Endothelial cell of umbilical vein (primary cell): ENCODE measurements at regions not wholly inside any gene's neighbourhood (a gene's known extent, or its start where the extent isn't known, plus 50 kb on each side); places are given as distances from the start of the nearest gene placed in this dataset.

ENCODE experiments used
- BruUV-seq: library from RNA; stranded (reverse); fragments of 400-500 nt; replicated peaks from 2 replicates; lab custom pipeline; 2021; lab: Mats Ljungman, UMichigan
- CTCF ChIA-PET: fragments of 300-600, 350-600 bp; sonication (Branson Sonifier 250); formaldehyde crosslinking; loops from one replicate; lab custom pipeline; 2021; ENCODE audit warnings: antibody characterized with exemption, inconsistent platforms; lab: Charles Lee
- POLR2A ChIA-PET: fragments of 300-600, 350-600 bp; sonication (Branson Sonifier 250); formaldehyde crosslinking; loops from one replicate; lab custom pipeline; 2021; ENCODE audit warnings: antibody characterized with exemption, inconsistent platforms; lab: Charles Lee
- DNase-seq: peaks from one replicate; pipeline ENCODE4 v3.0.0-alpha.2; 2011; ENCODE audit warnings: low read depth, low spot score
- FAIRE-seq: peaks from 2 replicates; lab custom pipeline; 2011; peaks lifted over from hg19 to GRCh38; lab: Jason Lieb, UNC
- H2AFZ ChIP-seq: 2 replicates; pipeline ENCODE4 v1.6.0; 2012; ENCODE audit warnings: low read depth, low read length, control low read depth, inconsistent platforms
- H3K27ac ChIP-seq: 2 replicates; pipeline ENCODE4 v1.5.1; 2011; ENCODE audit warnings: low read depth, mild to moderate bottlenecking, control low read depth, low read length, moderate library complexity; ENCODE audit not compliant: insufficient read depth
- H3K27me3 ChIP-seq, 2 experiments: 2 replicates each; pipeline versions ENCODE4 v1.6.0 to v1.6.1; 2011; ENCODE audit warnings: low read length in 2 of 2, mixed read lengths in 1 of 2; ENCODE audit not compliant: control insufficient read depth in 2 of 2, insufficient read depth in 2 of 2
- H3K36me3 ChIP-seq, 2 experiments: 2 replicates in 1 of 2; 3 replicates in 1 of 2; pipeline ENCODE4 v1.5.1; 2011; ENCODE audit warnings: low read length in 2 of 2, mild to moderate bottlenecking in 1 of 2, moderate library complexity in 1 of 2; ENCODE audit not compliant: control insufficient read depth in 2 of 2, insufficient read depth in 2 of 2; ENCODE audit errors: extremely low read depth in 1 of 2
- H3K4me1 ChIP-seq: 3 replicates; pipeline ENCODE4 v1.5.1; 2011; ENCODE audit warnings: mild to moderate bottlenecking, low read length; ENCODE audit not compliant: control insufficient read depth, insufficient read depth; ENCODE audit errors: extremely low read depth
- H3K4me2 ChIP-seq: 2 replicates; pipeline ENCODE4 v1.6.1; 2011; ENCODE audit warnings: low read length, control low read depth, mixed read lengths; ENCODE audit not compliant: insufficient read depth
- H3K4me3 ChIP-seq, 3 experiments: fragments of 200-600 bp in 1 of 3; sonication (generic), shearing (Covaris generic) in 1 of 3; replicated peaks in 1 of 3; 2 replicates each; pipeline ENCODE4 v1.5.1; 2011 to 2016; ENCODE audit warnings: control low read depth in 3 of 3, low read length in 3 of 3, mild to moderate bottlenecking in 2 of 3, inconsistent platforms in 1 of 3, low read depth in 1 of 3, moderate library complexity in 1 of 3; ENCODE audit not compliant: insufficient read depth in 1 of 3
- H3K79me2 ChIP-seq: 2 replicates; pipeline ENCODE4 v1.6.0; 2012; ENCODE audit warnings: low read length, inconsistent platforms; ENCODE audit not compliant: control insufficient read depth, insufficient read depth
- H3K9ac ChIP-seq: replicated peaks from 2 replicates; pipeline ENCODE3; 2011; ENCODE audit warnings: low read length, control low read depth; ENCODE audit not compliant: insufficient read depth; ENCODE audit errors: extremely low read depth
- H3K9me1 ChIP-seq: replicated peaks from 3 replicates; pipeline ENCODE4 v1.6.0; 2011; ENCODE audit warnings: mild to moderate bottlenecking, low read length; ENCODE audit not compliant: control insufficient read depth, insufficient read depth; ENCODE audit errors: extremely low read depth
- H3K9me3 ChIP-seq: replicated peaks from 2 replicates; pipeline ENCODE4 v1.5.1; 2012; ENCODE audit warnings: low read length, inconsistent platforms; ENCODE audit not compliant: control insufficient read depth, insufficient read depth
- H4K20me1 ChIP-seq: replicated peaks from 2 replicates; pipeline ENCODE3; 2011; ENCODE audit warnings: mild to moderate bottlenecking, low read length; ENCODE audit not compliant: control insufficient read depth, insufficient read depth; ENCODE audit errors: extremely low read depth
- CTCF ChIP-seq, 2 donors: IDR thresholded peaks; 1 replicate in 1 of 2; 2 replicates in 1 of 2; pipeline ENCODE4 v1.5.1; 2011; ENCODE audit warnings: low read length in 2 of 2, mild to moderate bottlenecking in 2 of 2, moderate library complexity in 2 of 2, control low read depth in 1 of 2, inconsistent platforms in 1 of 2, low read depth in 1 of 2; ENCODE audit not compliant: insufficient read depth in 1 of 2; ENCODE audit errors: extremely low read depth in 1 of 2
- EZH2 ChIP-seq: IDR thresholded peaks from 2 replicates; pipeline ENCODE4 v1.6.1; 2012; ENCODE audit warnings: borderline replicate concordance, low read depth, mild to moderate bottlenecking, moderate library complexity, low read length, inconsistent platforms; ENCODE audit not compliant: severe bottlenecking
- FOS ChIP-seq: IDR thresholded peaks from 2 replicates; pipeline ENCODE4 v1.6.1; 2011; ENCODE audit warnings: mild to moderate bottlenecking, low read length, moderate library complexity, borderline replicate concordance; ENCODE audit not compliant: insufficient read depth
- GATA2 ChIP-seq: IDR thresholded peaks from 2 replicates; pipeline ENCODE4 v1.7.0; 2011; ENCODE audit warnings: low read depth, mild to moderate bottlenecking, moderate library complexity, mixed read lengths, low read length; ENCODE audit not compliant: insufficient read length, insufficient read depth
- JUN ChIP-seq: IDR thresholded peaks from 2 replicates; pipeline ENCODE4 v1.6.1; 2011; ENCODE audit warnings: borderline replicate concordance, low read depth; ENCODE audit not compliant: insufficient read length, insufficient read depth
- POLR2AphosphoS5 ChIP-seq: IDR thresholded peaks from 2 replicates; pipeline ENCODE4 v1.6.1; 2012; ENCODE audit warnings: low read depth, mild to moderate bottlenecking, control low read depth, low read length, moderate library complexity; ENCODE audit not compliant: insufficient read depth
- dilution Hi-C: fragments of 300-500 bp; cut with MboI; formaldehyde crosslinking; loops from one replicate; pipeline ENCODE4 v1.15.0; 2019; ENCODE audit warnings: low sequenced_read_pairs; ENCODE audit not compliant: extremely low pct_ligation_motif_present
- intact Hi-C: fragments of 100-400 bp; cut with micrococcal nuclease; formaldehyde crosslinking; loops from one replicate; pipeline ENCODE4 v1.10.0; 2022

- H3K9me1 ChIP-seq: no peaks in the 10 kb centered on the region
- no peak overlapping the region for H2AFZ ChIP-seq
- H3K79me2 ChIP-seq: no peaks in the 10 kb centered on the region
- no peak overlapping the region for H3K27ac ChIP-seq
- POLR2A ChIA-PET: no interaction called here
- dilution Hi-C loops: no loop called here
- TF ChIP-seq GATA2: no peak
- no peak overlapping the region for H3K4me2 ChIP-seq
- no peak overlapping the region for H3K9ac ChIP-seq
- no peak overlapping the region for H3K4me3 ChIP-seq
- H3K36me3 ChIP-seq: no peaks in the 10 kb centered on the region
- DNase-seq: no peak
- H4K20me1 ChIP-seq: no peaks in the 10 kb centered on the region
- peaks cover 0 to 2% of the 10 kb centered on the region in 2 experiments for H3K27me3 ChIP-seq
- BruUV-seq: no TSS peak
- no peak for FAIRE-seq
- peaks cover 11% of the 10 kb centered on the region for H3K4me1 ChIP-seq
- intact Hi-C loops: no loop called here
- no peaks in the 10 kb centered on the region for H3K9me3 ChIP-seq
- CTCF ChIA-PET: interaction anchor here (0.9 kb wide), 1 partner anchor 172 kb away, joined by 3 read pairs; no protein-coding TSS in a partner anchor
Observed at GRCh38 chr15:29920515-29920914, 98.2 kb upstream of the TJP1 start.

GRCh38 chr15:29919380-29919881, 97.2 kb upstream of the TJP1 start:
- no peaks in the 10 kb centered on the region for H3K36me3 ChIP-seq
- FAIRE-seq: no peak
- intact Hi-C loops: no loop called here

More at GRCh38 chr15:29919380-29919881, 97.2 kb upstream of the TJP1 start:
- dilution Hi-C loops: no loop called here
- H3K4me3 ChIP-seq: no peak overlapping the region
- H3K4me2 ChIP-seq: no peak overlapping the region
- H3K9me3 ChIP-seq: no peaks in the 10 kb centered on the region
- no peak overlapping the region for H3K27ac ChIP-seq
- POLR2A ChIA-PET: no interaction called here
- H3K9ac ChIP-seq: no peak overlapping the region
- peaks cover 2% of the 10 kb centered on the region in 2 experiments for H3K27me3 ChIP-seq
- no peak for DNase-seq
- H3K9me1 ChIP-seq: no peaks in the 10 kb centered on the region
- no peak for TF ChIP-seq POLR2AphosphoS5
- TF ChIP-seq JUN: no peak
- TF ChIP-seq FOS: no peak
- TF ChIP-seq EZH2: no peak
- no peak for TF ChIP-seq CTCF (IDR thresholded peaks at IDR 0.05; ENCODE audit: extremely low read depth in 1 of 2, insufficient read depth in 1 of 2, low read depth in 1 of 2, low read length in 2 of 2)
- H3K79me2 ChIP-seq: no peaks in the 10 kb centered on the region
- CTCF ChIA-PET: no interaction called here
- H4K20me1 ChIP-seq: no peaks in the 10 kb centered on the region
- no peak overlapping the region for H2AFZ ChIP-seq
- BruUV-seq: no TSS peak
- peaks cover under 1% of the 10 kb centered on the region for H3K4me1 ChIP-seq
